ENCODE measurements at regions not wholly inside any gene's neighbourhood (a gene's known extent, or its start where the extent isn't known, plus 50 kb on each side); places are given as distances from the start of the nearest gene placed in this dataset.

GRCh38 chr1:217921126-217921904 is 290.2 kb downstream of the SPATA17 start:
- no peak overlapping the region for H3K27ac Mint-ChIP-seq
- no peaks in the 10 kb centered on the region for H3K4me1 Mint-ChIP-seq
- TF ChIP-seq CTCF (IDR thresholded peaks at IDR 0.05; ENCODE audit: unreplicated experiment), result no peak
- DNase-seq (ENCODE audit: low spot score in 2 of 2, unreplicated experiment in 2 of 2), result no peak
- no peaks in the 10 kb centered on the region for H3K9me3 Mint-ChIP-seq
- H3K36me3 Mint-ChIP-seq, result no peaks in the 10 kb centered on the region
- H3K27me3 Mint-ChIP-seq (ENCODE audit: low read depth), result peaks cover 84% of the 10 kb centered on the region
- no peak overlapping the region for H3K4me3 Mint-ChIP-seq

GRCh38 chr1:217924924-217925323 is 293.8 kb downstream of the SPATA17 start:
- Mint-ChIP-seq H3K27ac (no peak overlapping the region), H3K4me3 (no peak overlapping the region), H3K9me3 (no peaks in the 10 kb centered on the region), H3K36me3 (no peaks in the 10 kb centered on the region), H3K27me3 (ENCODE audit: low read depth) (peaks cover 77% of the 10 kb centered on the region), H3K4me1 (peaks cover 8% of the 10 kb centered on the region)
- no peak for DNase-seq (ENCODE audit: low spot score in 2 of 2, unreplicated experiment in 2 of 2)
- no peak for TF ChIP-seq CTCF (IDR thresholded peaks at IDR 0.05; ENCODE audit: unreplicated experiment)

- H3K36me3 Mint-ChIP-seq, result no peaks in the 10 kb centered on the region
- no peaks in the 10 kb centered on the region for H3K9me3 Mint-ChIP-seq
- no peak overlapping the region for H3K27ac Mint-ChIP-seq
- H3K4me3 Mint-ChIP-seq, result no peak overlapping the region
- DNase-seq (ENCODE audit: low spot score in 2 of 2, unreplicated experiment in 2 of 2), result no peak
- no peak for TF ChIP-seq CTCF (IDR thresholded peaks at IDR 0.05; ENCODE audit: unreplicated experiment)
- peaks cover 11% of the 10 kb centered on the region for H3K4me1 Mint-ChIP-seq
- peaks cover 53% of the 10 kb centered on the region for H3K27me3 Mint-ChIP-seq (ENCODE audit: low read depth)
Measured at GRCh38 chr1:217929213-217929885, 298.2 kb downstream of the SPATA17 start.

GRCh38 chr1:217943361-217943760 is 312.2 kb downstream of the SPATA17 start:
- peaks cover 55% of the 10 kb centered on the region for H3K27me3 Mint-ChIP-seq (ENCODE audit: low read depth)
- no peak overlapping the region for H3K27ac Mint-ChIP-seq
- DNase-seq (ENCODE audit: low spot score in 2 of 2, unreplicated experiment in 2 of 2), result no peak
- no peaks in the 10 kb centered on the region for H3K4me1 Mint-ChIP-seq
- no peak overlapping the region for H3K4me3 Mint-ChIP-seq
- H3K36me3 Mint-ChIP-seq, result no peaks in the 10 kb centered on the region
- no peak for TF ChIP-seq CTCF (IDR thresholded peaks at IDR 0.05; ENCODE audit: unreplicated experiment)
- peaks cover 5% of the 10 kb centered on the region for H3K9me3 Mint-ChIP-seq

GRCh38 chr1:217944550-217944949 is 313.4 kb downstream of the SPATA17 start:
- Mint-ChIP-seq H3K4me3 (no peak overlapping the region), H3K4me1 (no peaks in the 10 kb centered on the region), H3K9me3 (peaks cover 8% of the 10 kb centered on the region), H3K27me3 (ENCODE audit: low read depth) (peaks cover 48% of the 10 kb centered on the region), H3K27ac (no peak overlapping the region), H3K36me3 (no peaks in the 10 kb centered on the region)
- TF ChIP-seq CTCF (IDR thresholded peaks at IDR 0.05; ENCODE audit: unreplicated experiment), result no peak
- DNase-seq (ENCODE audit: low spot score in 2 of 2, unreplicated experiment in 2 of 2), result no peak

Measured in mesothelial cell of epicardium (in vitro differentiated cells).